ENCODE measurements at regions not wholly inside any gene's neighbourhood (a gene's known extent, or its start where the extent isn't known, plus 50 kb on each side); places are given as distances from the start of the nearest gene placed in this dataset.

- H3K4me2 ChIP-seq (ENCODE audit: low read depth, low read length, poor library complexity, severe bottlenecking): no peak overlapping the region
- no peak overlapping the region for H2AFZ ChIP-seq (ENCODE audit: low read depth, low read length, severe bottlenecking)
- H3K9me2 ChIP-seq (replicated peaks; ENCODE audit: insufficient read depth, low read length): no peaks in the 10 kb centered on the region
- no peaks in the 10 kb centered on the region for H4K20me1 ChIP-seq (ENCODE audit: low read depth, low read length)
- H3F3A ChIP-seq (ENCODE audit: insufficient read depth): no peaks in the 10 kb centered on the region
- TF ChIP-seq EZH2phosphoT487 (conservative IDR thresholded peaks at IDR 0.05; ENCODE audit: low read length) (no peak), CTCF (IDR thresholded peaks at IDR 0.05; ENCODE audit: insufficient read depth, low read length, poor library complexity, severe bottlenecking) (no peak)
- no peaks in the 10 kb centered on the region for H3K9me3 ChIP-seq (ENCODE audit: insufficient read depth, low read length)
- H3K4me3 ChIP-seq (ENCODE audit: insufficient read depth, low read length, poor library complexity, severe bottlenecking): no peak overlapping the region
- no peaks in the 10 kb centered on the region for H3K79me2 ChIP-seq (ENCODE audit: insufficient read depth, low read length)
- no peak overlapping the region for H3K9ac ChIP-seq (ENCODE audit: low read length)
- H3K27me3 ChIP-seq (ENCODE audit: low read length): no peaks in the 10 kb centered on the region
- H3K27ac ChIP-seq (ENCODE audit: low read depth, low read length): no peak overlapping the region
- H3K36me3 ChIP-seq (ENCODE audit: low read length): no peaks in the 10 kb centered on the region
These were observed 78.0 kb upstream of the SORCS3 start for GRCh38 chr10:104563051-104563450.

- Histone ChIP-seq H3F3A (ENCODE audit: insufficient read depth) (no peaks in the 10 kb centered on the region), H3K9ac (ENCODE audit: low read length) (no peak overlapping the region)
These were observed 77.5 kb upstream of the SORCS3 start for GRCh38 chr10:104563548-104563947.

DNA sequence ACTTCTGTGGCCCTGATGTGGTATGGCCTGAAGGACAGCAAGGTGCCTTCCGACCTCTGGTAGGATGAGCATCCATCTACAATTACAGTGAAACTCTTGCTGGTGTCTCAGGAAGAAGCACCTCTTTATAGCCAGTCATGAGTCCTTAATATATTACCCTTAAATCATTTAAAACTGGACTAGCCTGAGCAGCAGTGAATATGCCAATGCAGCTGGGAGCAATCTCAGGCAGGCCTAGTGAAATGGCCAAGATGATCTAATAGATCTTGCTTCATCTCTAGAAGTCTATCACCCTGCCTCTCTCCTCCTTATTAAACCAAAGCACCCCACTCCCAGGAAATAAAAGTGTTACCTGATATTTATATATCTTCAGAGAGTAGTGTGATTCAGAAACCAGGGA lies 66.7 kb upstream of the SORCS3 start:
- Histone ChIP-seq H3K27ac (ENCODE audit: low read depth, low read length) (no peak overlapping the region), H4K20me1 (ENCODE audit: low read depth, low read length) (no peaks in the 10 kb centered on the region), H2AFZ (ENCODE audit: low read depth, low read length, severe bottlenecking) (no peak overlapping the region), H3K36me3 (ENCODE audit: low read length) (no peaks in the 10 kb centered on the region), H3F3A (ENCODE audit: insufficient read depth) (no peaks in the 10 kb centered on the region), H3K4me2 (ENCODE audit: low read depth, low read length, poor library complexity, severe bottlenecking) (no peak overlapping the region), H3K9ac (ENCODE audit: low read length) (no peak overlapping the region), H3K27me3 (ENCODE audit: low read length) (no peaks in the 10 kb centered on the region), H3K9me2 (replicated peaks; ENCODE audit: insufficient read depth, low read length) (no peaks in the 10 kb centered on the region), H3K79me2 (ENCODE audit: insufficient read depth, low read length) (no peaks in the 10 kb centered on the region), H3K9me3 (ENCODE audit: insufficient read depth, low read length) (0 out of 2 replicates have a peak, but pooled peaks cover 4% of the 10 kb centered on the region), H3K4me3 (ENCODE audit: insufficient read depth, low read length, poor library complexity, severe bottlenecking) (no peak overlapping the region)
- no peak for TF ChIP-seq EZH2phosphoT487 (conservative IDR thresholded peaks at IDR 0.05; ENCODE audit: low read length)
- no peak for TF ChIP-seq CTCF (IDR thresholded peaks at IDR 0.05; ENCODE audit: insufficient read depth, low read length, poor library complexity, severe bottlenecking)

More at GRCh38 chr10:104563548-104563947, 77.5 kb upstream of the SORCS3 start:
- Histone ChIP-seq H2AFZ (ENCODE audit: low read depth, low read length, severe bottlenecking) (no peak overlapping the region), H3K36me3 (ENCODE audit: low read length) (no peaks in the 10 kb centered on the region), H4K20me1 (ENCODE audit: low read depth, low read length) (no peaks in the 10 kb centered on the region), H3K4me2 (ENCODE audit: low read depth, low read length, poor library complexity, severe bottlenecking) (no peak overlapping the region), H3K4me3 (ENCODE audit: insufficient read depth, low read length, poor library complexity, severe bottlenecking) (no peak overlapping the region), H3K9me3 (ENCODE audit: insufficient read depth, low read length) (no peaks in the 10 kb centered on the region), H3K9me2 (replicated peaks; ENCODE audit: insufficient read depth, low read length) (no peaks in the 10 kb centered on the region), H3K27ac (ENCODE audit: low read depth, low read length) (no peak overlapping the region), H3K27me3 (ENCODE audit: low read length) (no peaks in the 10 kb centered on the region), H3K79me2 (ENCODE audit: insufficient read depth, low read length) (no peaks in the 10 kb centered on the region)
- TF ChIP-seq EZH2phosphoT487 (conservative IDR thresholded peaks at IDR 0.05; ENCODE audit: low read length) (no peak), CTCF (IDR thresholded peaks at IDR 0.05; ENCODE audit: insufficient read depth, low read length, poor library complexity, severe bottlenecking) (no peak)
